WTC11 (cell line): ENCODE measurements at regions not wholly inside any gene's neighbourhood (a gene's known extent, or its start where the extent isn't known, plus 50 kb on each side); places are given as distances from the start of the nearest gene placed in this dataset.

Experiments used
- ATAC-seq: fragments of 200-7000 bp; cut with Tn5 transposase; 2 replicates; pipeline ENCODE4 v1.10.0; 2021; ENCODE audit warnings: mild to moderate bottlenecking, moderate library complexity
- CTCF ChIA-PET: fragments of 300-600 bp; sonication (Branson Sonifier 250); formaldehyde crosslinking; loops from one replicate; lab custom pipeline; 2021; ENCODE audit warnings: antibody characterized with exemption; lab: Charles Lee
- POLR2A ChIA-PET: fragments of 350-600 bp; sonication (Branson Sonifier 250); formaldehyde crosslinking; loops from one replicate; lab custom pipeline; 2021; ENCODE audit warnings: antibody characterized with exemption; lab: Charles Lee
- DNase-seq: peaks from one replicate; pipeline ENCODE4 v3.0.0; 2021; ENCODE audit warnings: low spot score
- H3K27ac Mint-ChIP-seq: 2 replicates; pipeline ENCODE4 v1.8.0; 2021; ENCODE audit warnings: mixed read lengths
- H3K27me3 Mint-ChIP-seq: 2 replicates; pipeline ENCODE4 v1.8.0; 2021; ENCODE audit warnings: low read depth, mild to moderate bottlenecking, moderate library complexity, mixed read lengths
- H3K36me3 Mint-ChIP-seq: 2 replicates; pipeline ENCODE4 v1.8.0; 2021; ENCODE audit warnings: mixed read lengths
- H3K4me1 Mint-ChIP-seq: 2 replicates; pipeline ENCODE4 v1.8.0; 2022; ENCODE audit warnings: mixed read lengths
- H3K4me3 Mint-ChIP-seq: 2 replicates; pipeline ENCODE4 v1.8.0; 2021; ENCODE audit warnings: mild to moderate bottlenecking, moderate library complexity, mixed read lengths
- H3K9me3 Mint-ChIP-seq: 2 replicates; pipeline ENCODE4 v1.8.0; 2021; ENCODE audit warnings: mixed read lengths
- ATF1 ChIP-seq: sonication (generic); formaldehyde crosslinking; IDR thresholded peaks from 2 replicates; pipeline ENCODE4 v1.8.1; 2023; ENCODE audit warnings: mild to moderate bottlenecking, moderate library complexity, missing genetic modification reagents
- ELF4 ChIP-seq: sonication (generic); formaldehyde crosslinking; IDR thresholded peaks from 2 replicates; pipeline ENCODE4 v1.8.1; 2022; ENCODE audit warnings: low read depth, mild to moderate bottlenecking, moderate library complexity, missing genetic modification reagents
- ETV6 ChIP-seq: sonication (generic); formaldehyde crosslinking; IDR thresholded peaks from 2 replicates; pipeline ENCODE4 v1.8.1; 2022; ENCODE audit warnings: mild to moderate bottlenecking, missing genetic modification reagents
- GABPB1 ChIP-seq: sonication (generic); formaldehyde crosslinking; IDR thresholded peaks from 2 replicates; pipeline ENCODE4 v1.8.1; 2023; ENCODE audit warnings: mild to moderate bottlenecking, missing genetic modification reagents
- GTF2I ChIP-seq: fragments of 250-450 bp; sonication (Bioruptor Pico); conservative IDR thresholded peaks from 2 replicates; pipeline ENCODE4 v1.4.0; 2021; ENCODE audit warnings: mild to moderate bottlenecking
- HMGA2 ChIP-seq: fragments of 250-450 bp; sonication (Bioruptor Pico); IDR thresholded peaks from 2 replicates; pipeline ENCODE4 v1.4.0; 2021; ENCODE audit warnings: mild to moderate bottlenecking, moderate library complexity
- JUN ChIP-seq: sonication (generic); formaldehyde crosslinking; IDR thresholded peaks from 2 replicates; pipeline ENCODE4 v1.8.0; 2023; ENCODE audit warnings: mild to moderate bottlenecking, missing genetic modification reagents
- MXD4 ChIP-seq: fragments of 250-450 bp; sonication (Bioruptor Pico); IDR thresholded peaks from 2 replicates; pipeline ENCODE4 v1.8.0; 2021; ENCODE audit warnings: mild to moderate bottlenecking, moderate library complexity, borderline replicate concordance
- TCF7 ChIP-seq: sonication (generic); formaldehyde crosslinking; IDR thresholded peaks from 2 replicates; pipeline ENCODE4 v1.8.0; 2022; ENCODE audit warnings: mild to moderate bottlenecking, low read depth, missing genetic modification reagents, moderate library complexity
- TEAD1 ChIP-seq: sonication (generic); formaldehyde crosslinking; IDR thresholded peaks from 2 replicates; pipeline ENCODE4 v1.8.0; 2022; ENCODE audit warnings: mild to moderate bottlenecking, missing genetic modification reagents
- ZNF263 ChIP-seq: sonication (generic); formaldehyde crosslinking; IDR thresholded peaks from 2 replicates; pipeline ENCODE4 v1.8.1; 2022; ENCODE audit warnings: low read depth, mild to moderate bottlenecking, moderate library complexity, missing genetic modification reagents
- ZNF396 ChIP-seq: fragments of 250-450 bp; sonication (Bioruptor Pico); IDR thresholded peaks from 2 replicates; pipeline ENCODE4 v1.8.0; 2021; ENCODE audit warnings: mild to moderate bottlenecking, moderate library complexity, borderline replicate concordance
- TF ChIP-seq, protein P1 (sequence below): sonication (generic); formaldehyde crosslinking; IDR thresholded peaks from 2 replicates; pipeline ENCODE4 v1.8.0; 2022; ENCODE audit warnings: mild to moderate bottlenecking, missing genetic modification reagents
- TF ChIP-seq, protein P2 (sequence below): sonication (generic); formaldehyde crosslinking; IDR thresholded peaks from 2 replicates; pipeline ENCODE4 v1.8.1; 2023; ENCODE audit warnings: mild to moderate bottlenecking, missing genetic modification reagents, moderate library complexity
- TF ChIP-seq, protein P3 (sequence below): fragments of 250-450 bp; sonication (Bioruptor Pico); IDR thresholded peaks from 2 replicates; pipeline ENCODE4 v1.9.0; 2021; ENCODE audit warnings: mild to moderate bottlenecking, borderline replicate concordance
- TF ChIP-seq, protein P4 (sequence below): sonication (generic); formaldehyde crosslinking; IDR thresholded peaks from 2 replicates; pipeline ENCODE4 v1.8.1; 2023; ENCODE audit warnings: mild to moderate bottlenecking, missing genetic modification reagents
- TF ChIP-seq, protein P5 (sequence below): sonication (generic); formaldehyde crosslinking; IDR thresholded peaks from 2 replicates; pipeline ENCODE4 v1.8.1; 2022; ENCODE audit warnings: mild to moderate bottlenecking, moderate library complexity, missing genetic modification reagents
- TF ChIP-seq, protein P6 (sequence below): sonication (generic); formaldehyde crosslinking; IDR thresholded peaks from 2 replicates; pipeline ENCODE4 v1.8.1; 2022; ENCODE audit warnings: low read depth, missing genetic modification reagents, borderline replicate concordance

DNA sequence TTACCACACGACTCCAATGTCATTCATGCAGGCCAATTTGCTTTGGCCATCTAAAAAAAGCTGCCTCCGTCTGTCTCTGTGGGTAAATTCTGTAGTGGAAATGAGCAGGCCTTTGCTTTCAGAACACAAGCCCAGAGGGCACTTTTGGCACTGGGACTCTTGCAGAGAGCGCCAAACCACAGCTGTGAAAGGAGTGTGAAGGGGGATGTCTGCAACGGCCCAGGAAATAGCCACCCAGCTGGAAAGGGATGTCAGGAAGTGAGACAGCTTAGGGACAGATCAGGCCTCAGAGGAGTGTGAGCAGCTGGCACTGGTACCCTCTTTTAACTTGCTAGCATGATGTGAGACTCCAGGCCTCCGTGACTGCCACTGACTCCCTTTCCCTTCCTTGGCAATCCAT is 152.4 kb downstream of the DKK1 start:
- ChIA-PET CTCF (interaction anchor here (0.9 kb wide), 2 partner anchors 153 to 158 kb away, joined by 3 read pairs; partner anchors contain the start of gene DKK1), POLR2A (no interaction called here)
- TF ChIP-seq GABPB1 (CRISPR knock-in tag): no peak
- TF ChIP-seq TCF7: no peak
- no peak for TF ChIP-seq HMGA2
- TF ChIP-seq MXD4 (CRISPR knock-in tag): no peak
- TF ChIP-seq GTF2I: no peak
- TF ChIP-seq ZNF263 (CRISPR knock-in tag): no peak
- no peak for TF ChIP-seq JUN (CRISPR knock-in tag)
- TF ChIP-seq ZNF396 (CRISPR knock-in tag): no peak
- TF ChIP-seq, protein P1, sequence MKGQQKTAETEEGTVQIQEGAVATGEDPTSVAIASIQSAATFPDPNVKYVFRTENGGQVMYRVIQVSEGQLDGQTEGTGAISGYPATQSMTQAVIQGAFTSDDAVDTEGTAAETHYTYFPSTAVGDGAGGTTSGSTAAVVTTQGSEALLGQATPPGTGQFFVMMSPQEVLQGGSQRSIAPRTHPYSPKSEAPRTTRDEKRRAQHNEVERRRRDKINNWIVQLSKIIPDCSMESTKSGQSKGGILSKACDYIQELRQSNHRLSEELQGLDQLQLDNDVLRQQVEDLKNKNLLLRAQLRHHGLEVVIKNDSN: no peak

DNA sequence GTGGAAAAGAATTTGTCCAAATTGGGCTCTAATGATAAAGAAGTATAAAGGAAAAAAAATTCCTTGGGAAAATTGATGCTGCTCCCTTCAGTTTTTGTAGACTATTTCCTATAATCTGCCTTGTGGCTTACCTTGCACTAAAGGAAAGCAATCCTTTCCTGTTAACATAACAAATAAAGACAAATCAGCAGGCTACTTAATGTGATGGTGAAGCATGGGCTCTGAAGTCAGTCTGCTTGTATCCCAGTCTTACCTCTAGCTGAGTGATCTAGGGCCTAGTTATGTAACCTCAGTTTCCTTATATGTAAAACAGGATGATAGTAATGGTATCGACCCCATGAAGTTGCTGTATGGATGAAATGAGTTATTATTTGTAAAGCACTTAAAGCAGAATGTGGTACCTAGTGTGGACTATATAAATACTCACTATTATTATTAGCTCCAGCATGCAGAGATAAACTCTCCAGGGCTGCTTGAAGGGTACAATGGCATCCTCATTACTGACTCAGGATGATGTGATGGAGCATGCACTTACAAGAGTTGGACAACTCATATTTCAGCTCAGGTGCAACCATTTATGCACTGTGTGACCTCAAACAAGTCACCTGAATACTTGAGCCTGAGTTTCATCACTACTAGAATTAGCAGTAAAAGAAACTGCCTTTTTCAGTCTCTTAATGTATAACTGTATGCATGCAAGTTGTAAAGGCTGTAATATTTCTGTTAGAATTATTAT is 156.1 kb downstream of the DKK1 start:
- H3K36me3 Mint-ChIP-seq: no peaks in the 10 kb centered on the region
- H3K27ac Mint-ChIP-seq: no peak overlapping the region
- CTCF ChIA-PET: interaction anchor here (1.0 kb wide), 2 partner anchors 18 to 156 kb away, joined by 3 to 4 read pairs; partner anchors contain the start of gene DKK1
- peaks cover 20% of the 10 kb centered on the region for H3K4me1 Mint-ChIP-seq
- no peak overlapping the region for H3K4me3 Mint-ChIP-seq
- 0 out of 2 replicates have a peak, but pooled peaks cover 2% of the 10 kb centered on the region for H3K27me3 Mint-ChIP-seq
- ATAC-seq (peak; percentile 69), DNase-seq (no peak)
- POLR2A ChIA-PET: no interaction called here
- no peaks in the 10 kb centered on the region for H3K9me3 Mint-ChIP-seq
- TF ChIP-seq, protein P2, sequence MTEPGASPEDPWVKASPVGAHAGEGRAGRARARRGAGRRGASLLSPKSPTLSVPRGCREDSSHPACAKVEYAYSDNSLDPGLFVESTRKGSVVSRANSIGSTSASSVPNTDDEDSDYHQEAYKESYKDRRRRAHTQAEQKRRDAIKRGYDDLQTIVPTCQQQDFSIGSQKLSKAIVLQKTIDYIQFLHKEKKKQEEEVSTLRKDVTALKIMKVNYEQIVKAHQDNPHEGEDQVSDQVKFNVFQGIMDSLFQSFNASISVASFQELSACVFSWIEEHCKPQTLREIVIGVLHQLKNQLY (CRISPR knock-in tag): no peak
- no peak for TF ChIP-seq TEAD1 (CRISPR knock-in tag)
- TF ChIP-seq, protein P3, sequence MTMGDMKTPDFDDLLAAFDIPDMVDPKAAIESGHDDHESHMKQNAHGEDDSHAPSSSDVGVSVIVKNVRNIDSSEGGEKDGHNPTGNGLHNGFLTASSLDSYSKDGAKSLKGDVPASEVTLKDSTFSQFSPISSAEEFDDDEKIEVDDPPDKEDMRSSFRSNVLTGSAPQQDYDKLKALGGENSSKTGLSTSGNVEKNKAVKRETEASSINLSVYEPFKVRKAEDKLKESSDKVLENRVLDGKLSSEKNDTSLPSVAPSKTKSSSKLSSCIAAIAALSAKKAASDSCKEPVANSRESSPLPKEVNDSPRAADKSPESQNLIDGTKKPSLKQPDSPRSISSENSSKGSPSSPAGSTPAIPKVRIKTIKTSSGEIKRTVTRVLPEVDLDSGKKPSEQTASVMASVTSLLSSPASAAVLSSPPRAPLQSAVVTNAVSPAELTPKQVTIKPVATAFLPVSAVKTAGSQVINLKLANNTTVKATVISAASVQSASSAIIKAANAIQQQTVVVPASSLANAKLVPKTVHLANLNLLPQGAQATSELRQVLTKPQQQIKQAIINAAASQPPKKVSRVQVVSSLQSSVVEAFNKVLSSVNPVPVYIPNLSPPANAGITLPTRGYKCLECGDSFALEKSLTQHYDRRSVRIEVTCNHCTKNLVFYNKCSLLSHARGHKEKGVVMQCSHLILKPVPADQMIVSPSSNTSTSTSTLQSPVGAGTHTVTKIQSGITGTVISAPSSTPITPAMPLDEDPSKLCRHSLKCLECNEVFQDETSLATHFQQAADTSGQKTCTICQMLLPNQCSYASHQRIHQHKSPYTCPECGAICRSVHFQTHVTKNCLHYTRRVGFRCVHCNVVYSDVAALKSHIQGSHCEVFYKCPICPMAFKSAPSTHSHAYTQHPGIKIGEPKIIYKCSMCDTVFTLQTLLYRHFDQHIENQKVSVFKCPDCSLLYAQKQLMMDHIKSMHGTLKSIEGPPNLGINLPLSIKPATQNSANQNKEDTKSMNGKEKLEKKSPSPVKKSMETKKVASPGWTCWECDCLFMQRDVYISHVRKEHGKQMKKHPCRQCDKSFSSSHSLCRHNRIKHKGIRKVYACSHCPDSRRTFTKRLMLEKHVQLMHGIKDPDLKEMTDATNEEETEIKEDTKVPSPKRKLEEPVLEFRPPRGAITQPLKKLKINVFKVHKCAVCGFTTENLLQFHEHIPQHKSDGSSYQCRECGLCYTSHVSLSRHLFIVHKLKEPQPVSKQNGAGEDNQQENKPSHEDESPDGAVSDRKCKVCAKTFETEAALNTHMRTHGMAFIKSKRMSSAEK (CRISPR knock-in tag): no peak
- TF ChIP-seq, protein P4, sequence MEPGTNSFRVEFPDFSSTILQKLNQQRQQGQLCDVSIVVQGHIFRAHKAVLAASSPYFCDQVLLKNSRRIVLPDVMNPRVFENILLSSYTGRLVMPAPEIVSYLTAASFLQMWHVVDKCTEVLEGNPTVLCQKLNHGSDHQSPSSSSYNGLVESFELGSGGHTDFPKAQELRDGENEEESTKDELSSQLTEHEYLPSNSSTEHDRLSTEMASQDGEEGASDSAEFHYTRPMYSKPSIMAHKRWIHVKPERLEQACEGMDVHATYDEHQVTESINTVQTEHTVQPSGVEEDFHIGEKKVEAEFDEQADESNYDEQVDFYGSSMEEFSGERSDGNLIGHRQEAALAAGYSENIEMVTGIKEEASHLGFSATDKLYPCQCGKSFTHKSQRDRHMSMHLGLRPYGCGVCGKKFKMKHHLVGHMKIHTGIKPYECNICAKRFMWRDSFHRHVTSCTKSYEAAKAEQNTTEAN: no peak
- TF ChIP-seq, protein P5, sequence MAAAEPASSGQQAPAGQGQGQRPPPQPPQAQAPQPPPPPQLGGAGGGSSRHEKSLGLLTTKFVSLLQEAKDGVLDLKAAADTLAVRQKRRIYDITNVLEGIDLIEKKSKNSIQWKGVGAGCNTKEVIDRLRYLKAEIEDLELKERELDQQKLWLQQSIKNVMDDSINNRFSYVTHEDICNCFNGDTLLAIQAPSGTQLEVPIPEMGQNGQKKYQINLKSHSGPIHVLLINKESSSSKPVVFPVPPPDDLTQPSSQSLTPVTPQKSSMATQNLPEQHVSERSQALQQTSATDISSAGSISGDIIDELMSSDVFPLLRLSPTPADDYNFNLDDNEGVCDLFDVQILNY: no peak
- TF ChIP-seq, protein P6, sequence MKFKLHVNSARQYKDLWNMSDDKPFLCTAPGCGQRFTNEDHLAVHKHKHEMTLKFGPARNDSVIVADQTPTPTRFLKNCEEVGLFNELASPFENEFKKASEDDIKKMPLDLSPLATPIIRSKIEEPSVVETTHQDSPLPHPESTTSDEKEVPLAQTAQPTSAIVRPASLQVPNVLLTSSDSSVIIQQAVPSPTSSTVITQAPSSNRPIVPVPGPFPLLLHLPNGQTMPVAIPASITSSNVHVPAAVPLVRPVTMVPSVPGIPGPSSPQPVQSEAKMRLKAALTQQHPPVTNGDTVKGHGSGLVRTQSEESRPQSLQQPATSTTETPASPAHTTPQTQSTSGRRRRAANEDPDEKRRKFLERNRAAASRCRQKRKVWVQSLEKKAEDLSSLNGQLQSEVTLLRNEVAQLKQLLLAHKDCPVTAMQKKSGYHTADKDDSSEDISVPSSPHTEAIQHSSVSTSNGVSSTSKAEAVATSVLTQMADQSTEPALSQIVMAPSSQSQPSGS (CRISPR knock-in tag): no peak
- no peak for TF ChIP-seq ATF1
- no peak for TF ChIP-seq ETV6 (CRISPR knock-in tag)
- no peak for TF ChIP-seq ELF4 (CRISPR knock-in tag)

More for the DNA sequence above, 152.4 kb downstream of the DKK1 start:
- DNase-seq (no peak), ATAC-seq (no peak; the same call in 1 of the 2 replicates)
- H3K9me3 Mint-ChIP-seq: no peaks in the 10 kb centered on the region
- H3K36me3 Mint-ChIP-seq: no peaks in the 10 kb centered on the region
- H3K4me1 Mint-ChIP-seq: peaks cover 35% of the 10 kb centered on the region
- no peak overlapping the region for H3K27ac Mint-ChIP-seq
- 0 out of 2 replicates have a peak, but pooled peaks cover 2% of the 10 kb centered on the region for H3K27me3 Mint-ChIP-seq
- no peak overlapping the region for H3K4me3 Mint-ChIP-seq
